Erythroblast (primary cell): ENCODE measurements at regions not wholly inside any gene's neighbourhood (a gene's known extent, or its start where the extent isn't known, plus 50 kb on each side); places are given as distances from the start of the nearest gene placed in this dataset.

Experiments
- GATA1 ChIP-seq: IDR thresholded peaks from 2 replicates; pipeline ENCODE4 v1.6.1; 2011; ENCODE audit warnings: low read depth, mild to moderate bottlenecking, control low read depth, low read length, moderate library complexity
- POLR2A ChIP-seq: IDR thresholded peaks from 2 replicates; pipeline ENCODE4 v1.6.1; 2011; ENCODE audit warnings: mild to moderate bottlenecking, low read length

- TF ChIP-seq POLR2A: no peak
- TF ChIP-seq GATA1: no peak
These were observed 350.1 kb downstream of the HGF start for GRCh38 chr7:81419731-81420130.
